H1 (cell line): ENCODE measurements at regions not wholly inside any gene's neighbourhood (a gene's known extent, or its start where the extent isn't known, plus 50 kb on each side); places are given as distances from the start of the nearest gene placed in this dataset.

ENCODE experiments used
- CBX5 ChIP-seq: fragments of 300-800, 300-1000 bp; sonication (generic); IDR thresholded peaks from 2 replicates; pipeline ENCODE4 v1.7.1; 2016; ENCODE audit warnings: antibody characterized with exemption, low read length, low read depth
- CHD7 ChIP-seq: fragments of 300-600 bp; sonication (generic); IDR thresholded peaks from 2 replicates; pipeline ENCODE4 v1.7.1; 2012; ENCODE audit warnings: low read length, moderate library complexity, mild to moderate bottlenecking, inconsistent platforms; ENCODE audit not compliant: insufficient replicate concordance
- CREB1 ChIP-seq: IDR thresholded peaks from 2 replicates; pipeline ENCODE4 v1.6.1; 2012; ENCODE audit warnings: inconsistent platforms
- EZH2 ChIP-seq: fragments of 200-600 bp; sonication (generic); IDR thresholded peaks from 2 replicates; pipeline ENCODE4 v1.7.1; 2012; ENCODE audit warnings: low read depth, mild to moderate bottlenecking, moderate library complexity, low read length, inconsistent platforms; ENCODE audit not compliant: severe bottlenecking
- JUND ChIP-seq: IDR thresholded peaks from 2 replicates; pipeline ENCODE4 v1.6.1; 2011; ENCODE audit warnings: mild to moderate bottlenecking, improper control_type of control experiment, low read length
- POLR2AphosphoS5 ChIP-seq: IDR thresholded peaks from 2 replicates; pipeline ENCODE4 v1.6.1; 2011; ENCODE audit warnings: low read depth, low read length
- RAD21 ChIP-seq, 2 experiments: IDR thresholded peaks in 1 of 2; conservative IDR thresholded peaks in 1 of 2; 2 replicates each; pipeline ENCODE4 v1.6.1; 2011; ENCODE audit warnings: low read depth in 2 of 2, low read length in 2 of 2, improper control_type of control experiment in 1 of 2, inconsistent platforms in 1 of 2, mild to moderate bottlenecking in 1 of 2, moderate library complexity in 1 of 2
- SP1 ChIP-seq: IDR thresholded peaks from 2 replicates; pipeline ENCODE4 v1.6.1; 2011; ENCODE audit warnings: low read depth, low read length
- SRF ChIP-seq: IDR thresholded peaks from 2 replicates; pipeline ENCODE4 v1.6.1; 2011; ENCODE audit warnings: mild to moderate bottlenecking, low read depth, low read length, moderate library complexity
- TAF1 ChIP-seq: IDR thresholded peaks from 2 replicates; pipeline ENCODE4 v1.6.1; 2011; ENCODE audit warnings: mild to moderate bottlenecking, low read depth, low read length
- TEAD4 ChIP-seq: IDR thresholded peaks from 2 replicates; pipeline ENCODE4 v1.6.1; 2012; ENCODE audit warnings: low read depth, low read length, inconsistent platforms, mixed read lengths
- USF2 ChIP-seq: IDR thresholded peaks from 2 replicates; pipeline ENCODE4 v1.6.1; 2011; ENCODE audit warnings: low read length, improper control_type of control experiment

GRCh38 chr2:8479298-8479697, 202.6 kb upstream of the ID2 start (continued):
- TF ChIP-seq CHD7, result no peak
- no peak for TF ChIP-seq SRF
- TF ChIP-seq POLR2AphosphoS5, result no peak
- TF ChIP-seq CREB1, result no peak
- no peak for TF ChIP-seq TAF1
- TF ChIP-seq JUND, result no peak
- TF ChIP-seq TEAD4, result no peak
- no peak for TF ChIP-seq RAD21 (IDR thresholded peaks at IDR 0.05 in 1 of 2, conservative IDR thresholded peaks at IDR 0.05 in 1 of 2; ENCODE audit: low read depth in 2 of 2, low read length in 2 of 2)
- no peak for TF ChIP-seq CBX5
- TF ChIP-seq EZH2, result no peak
- TF ChIP-seq USF2, result no peak
- TF ChIP-seq SP1, result no peak
